Activated CD4-positive, CD25-positive, alpha-beta regulatory T cell treated with anti-CD3 and anti-CD28 coated beads, Interleukin-2, amount 50 U/mL, for 24 hours (primary cell): ENCODE measurements at regions not wholly inside any gene's neighbourhood (a gene's known extent, or its start where the extent isn't known, plus 50 kb on each side); places are given as distances from the start of the nearest gene placed in this dataset.

Experiments
- ATAC-seq, 2 donors: fragments of 150-1000 bp; cut with Tn5 transposase; one replicate each; pipeline ENCODE4 v1.10.0; 2021; ENCODE audit warnings: mild to moderate bottlenecking in 1 of 2, moderate library complexity in 1 of 2

DNA sequence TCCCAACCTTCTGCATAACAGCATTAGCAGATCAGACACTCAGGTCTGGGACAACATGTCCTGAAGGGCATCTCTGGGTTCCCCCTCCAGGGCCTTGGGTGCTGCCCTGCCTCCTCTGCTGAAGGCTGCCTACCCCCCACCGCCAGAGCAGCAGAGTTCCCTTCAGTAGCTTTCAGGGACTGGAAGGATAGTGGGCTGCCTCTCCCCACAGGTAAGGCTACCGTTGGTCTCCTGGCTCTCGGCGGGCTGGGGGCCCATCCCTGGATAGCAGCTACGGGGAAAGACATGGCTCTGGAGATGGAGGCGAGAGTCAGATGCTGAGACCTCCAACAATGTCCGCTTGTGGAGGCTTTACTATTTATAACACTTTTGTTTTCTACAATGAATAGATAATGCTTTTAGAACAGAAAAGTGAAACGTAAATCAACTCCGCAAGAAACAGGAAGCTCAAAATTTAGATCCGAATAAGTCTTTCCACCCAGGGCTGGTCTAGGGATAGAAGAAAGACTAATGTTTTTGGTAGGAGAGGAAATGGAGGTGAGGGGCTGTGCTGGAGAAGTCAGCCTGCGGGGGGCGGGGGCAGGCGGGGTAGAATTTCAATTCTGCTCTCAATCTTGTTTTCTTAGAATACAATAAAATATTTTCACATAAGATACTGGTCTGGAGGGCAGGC, 58.4 kb downstream of the ARL4C start:
- peak in 1 of 2 donors; percentile 41 for ATAC-seq

DNA sequence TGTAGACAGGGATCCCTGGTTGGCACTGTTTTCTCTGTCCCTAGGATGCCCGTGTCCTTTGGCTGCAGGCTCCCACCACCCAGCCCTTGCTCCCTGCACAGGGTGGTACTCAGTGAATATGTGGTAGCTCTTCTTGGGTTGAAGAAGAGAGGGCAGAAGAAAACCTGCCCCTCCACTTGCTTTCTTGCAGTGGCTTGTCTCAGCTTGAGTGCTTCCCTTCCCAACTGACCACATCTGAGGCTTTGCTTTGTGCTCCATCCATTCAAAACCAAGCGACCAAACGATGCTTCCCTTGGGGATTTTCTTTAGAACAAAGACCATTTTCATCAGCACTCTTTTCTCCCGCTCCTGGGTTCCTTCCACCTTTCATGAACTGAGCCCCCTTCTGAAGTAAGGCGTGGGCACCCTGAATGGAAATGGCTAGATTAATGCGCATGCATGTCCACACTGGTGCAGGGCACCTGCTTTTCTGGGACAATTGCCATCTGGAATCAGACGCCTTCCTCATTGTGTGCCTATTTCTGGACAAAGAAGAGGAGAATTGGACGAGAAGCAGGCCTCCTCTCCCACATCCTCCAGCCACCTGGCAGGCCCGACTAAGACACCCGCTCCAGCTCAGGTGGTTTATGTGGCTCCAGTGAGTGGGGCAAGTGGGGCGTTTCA, 59.1 kb downstream of the ARL4C start:
- ATAC-seq = no peak

DNA sequence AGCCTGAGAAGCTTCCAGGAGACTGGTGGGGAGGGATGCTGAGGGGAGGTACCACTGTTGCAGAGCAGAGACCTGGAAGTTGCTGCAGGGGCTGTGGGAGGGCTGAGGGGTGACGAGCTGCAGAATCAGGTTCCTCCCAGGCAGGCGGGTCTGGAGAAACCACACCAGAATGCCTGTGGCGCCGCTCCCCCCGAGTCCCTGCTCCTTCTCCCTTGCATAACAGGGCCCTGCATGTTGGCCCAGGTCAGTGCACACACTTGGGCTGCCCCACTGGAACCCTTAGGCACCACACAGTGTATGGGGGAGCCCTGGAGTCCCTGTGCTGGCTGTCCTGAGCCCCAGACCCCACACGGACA, 60.4 kb downstream of the ARL4C start:
- ATAC-seq = no peak

DNA sequence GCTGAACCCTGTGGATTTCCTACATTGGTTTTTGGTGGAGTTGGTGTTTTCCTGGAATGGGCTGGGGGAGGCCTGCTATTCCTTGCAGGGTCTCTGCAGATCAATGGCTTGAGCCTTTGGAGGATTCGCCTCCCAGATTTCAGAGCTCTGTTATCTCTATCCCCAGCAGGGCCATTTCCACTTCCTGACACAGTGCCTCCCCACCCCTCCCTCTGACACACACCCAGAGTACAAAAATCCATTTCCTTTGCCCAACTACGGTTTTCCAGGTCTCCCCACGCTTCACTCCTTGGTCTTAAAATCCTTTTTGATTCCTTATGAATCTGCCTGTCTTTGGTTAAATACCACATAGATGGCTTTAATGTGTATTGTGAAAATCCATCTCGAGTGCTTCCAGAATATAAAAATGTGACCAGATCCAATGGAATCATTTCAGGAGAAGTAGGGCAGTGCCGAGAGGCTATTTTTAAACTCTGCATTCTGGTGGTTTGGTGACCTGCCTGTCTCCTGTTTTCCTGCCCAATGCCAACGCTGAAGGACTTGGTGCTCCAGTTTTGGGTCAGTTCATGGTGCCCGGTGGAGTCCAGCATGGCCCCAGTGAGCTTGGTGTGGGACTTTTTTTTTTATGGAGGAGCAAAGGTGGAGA, 60.9 kb downstream of the ARL4C start:
- ATAC-seq = no peak

DNA sequence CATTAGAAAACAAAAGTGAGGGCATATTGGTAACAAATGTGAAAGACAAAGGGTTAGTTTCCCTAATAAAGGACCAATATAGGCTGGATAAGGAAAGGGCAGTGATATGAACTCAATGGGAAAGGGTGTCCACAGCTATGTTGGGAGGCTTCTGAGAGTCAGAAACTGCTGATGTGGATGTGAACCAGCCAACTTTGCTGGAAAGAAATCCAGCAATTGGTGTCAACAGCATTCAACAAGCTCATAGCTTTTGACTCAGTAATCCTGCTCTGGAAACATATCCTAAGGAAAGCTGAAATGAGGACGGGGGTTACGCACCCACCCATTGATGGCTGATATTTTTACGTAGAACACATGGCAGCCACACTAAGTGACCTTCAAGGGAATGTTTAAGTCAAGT, 63.7 kb downstream of the ARL4C start:
- ATAC-seq = no peak

DNA sequence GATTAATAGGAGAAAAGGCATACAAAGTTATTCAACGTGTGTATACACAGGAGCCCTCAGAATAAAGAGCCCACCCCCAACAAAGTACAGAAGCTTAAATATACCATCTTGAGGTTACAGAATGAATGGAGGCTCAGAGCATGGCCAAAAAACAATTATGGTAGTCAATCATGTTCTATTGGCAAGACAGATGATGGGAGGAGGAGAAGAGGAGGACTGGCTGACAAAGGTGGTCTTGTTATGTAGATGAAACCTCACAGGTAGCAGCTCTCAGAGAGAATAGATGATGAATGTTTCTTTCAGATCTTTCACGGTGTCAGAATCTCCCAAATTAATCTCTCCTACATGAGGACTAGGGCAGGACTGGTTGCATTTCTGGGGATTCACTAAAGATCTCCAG, 66.0 kb downstream of the ARL4C start:
- no peak for ATAC-seq

DNA sequence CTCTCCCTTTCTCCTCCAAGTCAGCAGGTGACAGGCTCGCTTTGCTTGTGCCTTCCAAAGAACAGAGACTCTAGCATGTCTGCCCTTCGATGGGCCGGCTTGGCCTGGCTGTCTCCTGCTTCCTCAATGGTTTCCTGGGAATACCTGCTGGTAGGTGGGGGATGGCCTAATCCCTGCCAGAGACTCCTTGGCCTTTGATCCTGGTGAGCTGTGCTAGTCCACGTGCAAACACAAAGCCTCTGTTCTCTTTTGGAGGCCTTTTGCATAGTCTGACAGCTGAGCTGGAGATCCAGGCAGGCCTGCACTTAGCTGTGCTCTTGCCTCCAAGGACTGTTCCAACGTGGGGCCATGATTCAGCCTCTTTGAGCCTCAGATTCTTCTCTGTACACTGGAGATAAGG, 67.6 kb downstream of the ARL4C start:
- no peak for ATAC-seq

DNA sequence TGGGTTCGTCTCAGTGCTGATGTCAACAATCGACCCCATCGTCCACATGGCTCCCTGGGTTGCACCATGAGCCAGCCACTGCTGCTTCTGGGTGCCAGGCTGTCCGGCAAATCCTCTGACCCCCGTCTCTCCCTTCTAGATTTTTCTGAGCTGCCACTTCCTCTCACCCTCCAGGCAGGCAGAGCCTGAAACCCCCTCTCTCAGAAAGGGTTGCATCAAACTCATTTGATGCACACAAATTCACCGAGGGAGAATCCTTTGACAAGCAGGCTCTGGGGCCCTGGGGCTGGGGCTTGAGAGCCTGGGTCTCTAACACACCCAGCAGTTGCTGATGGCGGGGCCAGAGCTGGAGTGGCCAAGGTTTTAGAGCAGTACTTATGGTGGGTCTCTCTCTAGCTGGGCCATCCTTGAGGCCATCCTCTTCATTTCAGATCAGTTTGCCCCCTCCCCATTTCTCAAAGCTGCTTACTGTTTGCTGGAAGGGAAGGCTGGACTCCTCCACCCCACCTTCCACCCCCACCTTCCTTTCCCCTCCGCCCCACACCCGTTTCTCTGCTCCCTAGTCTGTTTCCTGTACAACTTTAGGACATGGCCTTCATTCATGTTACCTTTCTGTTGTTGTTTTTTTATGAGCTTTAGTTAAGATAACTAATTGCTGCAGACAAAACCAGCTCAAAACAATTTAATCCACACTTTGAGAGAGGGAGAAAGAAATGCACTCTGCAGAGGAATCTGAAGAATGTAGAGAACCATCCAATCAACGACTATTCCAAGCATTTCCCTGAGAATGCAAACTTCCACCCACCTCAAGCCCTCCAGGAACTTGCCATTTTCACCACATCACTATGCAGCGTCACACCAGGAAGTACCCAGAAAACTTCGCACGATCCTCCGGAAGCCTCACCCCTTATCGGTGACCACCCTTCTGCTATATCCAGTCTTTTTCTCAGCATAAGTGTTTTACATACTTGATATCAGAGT, 69.5 kb downstream of the ARL4C start:
- ATAC-seq = no peak

DNA sequence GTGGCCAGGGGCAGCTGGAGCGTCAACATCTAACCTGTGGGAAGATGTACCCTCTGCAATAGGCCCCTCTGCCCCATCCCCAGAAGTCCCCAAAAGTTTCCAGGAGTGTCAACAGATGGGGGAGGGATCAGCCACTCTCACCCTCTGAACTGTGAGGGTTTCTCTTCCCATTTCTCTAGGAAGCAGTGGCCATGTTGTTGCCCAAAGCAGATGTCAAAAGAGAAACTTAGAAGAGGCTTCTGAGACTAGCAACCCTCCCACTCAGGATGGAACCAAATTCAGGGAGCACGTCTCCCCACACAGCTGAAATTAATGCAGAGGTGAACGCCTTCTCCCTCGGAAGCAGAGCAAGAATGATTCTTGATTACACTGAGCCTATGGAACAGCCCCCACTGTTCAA, 70.3 kb downstream of the ARL4C start:
- peak in 1 of 2 donors; percentile 5 for ATAC-seq

DNA sequence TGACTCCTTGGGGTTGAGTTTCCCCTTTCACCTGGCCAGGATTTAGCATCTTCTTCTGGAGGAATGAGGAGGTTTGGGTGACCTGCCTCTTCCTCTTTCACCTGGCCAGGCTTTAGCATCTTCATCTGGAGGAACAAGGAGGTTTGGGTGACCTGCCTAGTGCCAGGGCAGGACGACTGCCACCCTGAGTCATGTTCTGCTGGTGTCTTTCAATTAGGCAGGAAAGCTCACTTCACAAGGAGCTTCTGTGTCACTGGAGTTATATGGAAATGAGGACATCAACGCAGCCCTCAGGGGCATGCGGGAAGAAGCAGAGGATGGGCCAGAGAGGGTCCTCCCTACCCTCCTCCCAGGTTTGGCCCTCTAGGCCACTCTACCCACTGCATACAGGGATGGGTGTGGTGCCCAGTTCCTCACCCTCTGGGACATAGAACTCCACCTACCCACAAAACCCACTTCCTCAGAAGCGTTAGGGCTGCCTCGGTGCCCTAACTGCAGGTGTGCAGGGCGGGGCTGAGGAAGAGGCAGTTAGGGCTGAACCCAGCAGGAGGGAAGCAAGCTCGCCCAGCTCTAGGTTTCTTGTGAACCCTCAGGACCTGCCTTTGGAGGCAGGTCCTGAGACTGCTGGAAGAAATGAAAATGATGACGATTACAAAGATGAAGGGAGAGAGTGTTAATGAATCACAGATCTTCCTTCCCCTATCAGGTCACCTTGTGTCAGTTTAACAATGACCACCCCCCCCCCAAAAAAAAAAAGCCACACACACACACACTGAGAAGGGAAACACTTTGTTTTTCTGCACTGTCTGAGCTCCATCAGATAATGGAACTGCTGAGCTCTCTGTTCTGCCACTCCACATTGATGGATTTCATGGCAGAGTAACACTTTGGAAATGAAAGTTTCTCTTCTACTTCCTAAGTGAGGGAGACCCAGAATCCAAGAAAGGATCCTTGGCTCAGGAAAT, 71.0 kb downstream of the ARL4C start:
- peak; percentile 51 to 57 for ATAC-seq

DNA sequence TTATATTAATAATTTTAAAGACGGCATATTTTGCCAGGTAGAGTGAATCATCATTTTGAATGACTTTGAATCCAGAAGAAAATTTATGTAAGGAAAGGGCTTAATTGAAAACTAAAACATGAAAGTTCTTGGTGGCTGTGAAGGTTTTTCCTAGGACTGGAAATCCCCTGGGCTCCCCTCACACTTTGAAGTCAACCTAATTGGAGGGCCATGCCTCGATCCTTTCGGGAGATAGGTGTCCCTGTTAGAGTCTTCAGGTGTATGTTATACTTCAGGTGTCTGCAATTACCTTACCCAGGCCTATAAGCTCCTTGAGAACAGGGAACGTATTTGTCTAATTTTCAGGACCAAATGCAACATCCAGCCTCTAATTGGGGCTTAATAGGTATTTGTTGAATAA, 73.0 kb downstream of the ARL4C start:
- ATAC-seq = no peak

DNA sequence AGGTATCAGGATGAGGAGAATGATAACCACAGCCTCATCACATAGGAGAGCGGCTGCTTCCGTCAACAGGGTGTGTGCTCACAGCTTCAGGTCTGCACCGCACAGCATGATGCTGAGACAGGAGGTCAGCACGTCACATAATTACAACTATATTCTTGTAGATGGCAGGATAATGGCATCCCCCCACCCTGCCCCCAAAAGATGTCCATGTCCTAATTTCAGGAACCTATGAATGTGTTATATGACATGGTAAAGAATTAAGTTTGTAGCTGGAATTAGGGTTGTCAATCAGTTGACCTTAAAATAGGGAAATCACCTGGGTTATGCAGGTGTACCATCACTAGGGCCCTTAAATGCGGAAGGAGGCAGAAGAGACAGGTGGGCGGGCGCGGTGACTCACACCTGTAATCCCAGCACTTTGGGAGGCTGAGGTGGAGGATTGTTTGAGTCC, 73.9 kb downstream of the ARL4C start:
- ATAC-seq = peak; percentile 67 to 73

DNA sequence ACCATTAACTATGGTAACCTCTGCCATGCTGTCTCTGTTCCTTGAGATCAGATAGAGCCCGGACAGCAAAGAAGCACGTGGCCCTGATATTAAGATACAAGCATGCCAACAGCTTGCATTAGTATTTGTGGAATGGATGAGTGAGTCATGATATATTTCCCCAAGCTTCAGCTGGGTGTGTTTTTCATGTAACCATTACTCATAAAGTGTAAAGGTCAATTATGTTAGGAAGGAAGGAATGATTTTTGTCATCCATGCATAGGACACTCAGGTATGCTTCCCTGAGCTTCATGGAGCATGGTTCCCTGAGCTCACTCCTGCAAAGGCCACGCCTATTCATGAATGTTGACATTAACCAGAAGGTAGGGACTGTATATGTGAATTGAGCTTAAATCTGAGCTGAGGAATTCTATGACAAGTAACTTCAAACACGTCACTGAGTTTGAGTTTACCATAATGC, 74.6 kb downstream of the ARL4C start:
- ATAC-seq = peak; percentile 25

DNA sequence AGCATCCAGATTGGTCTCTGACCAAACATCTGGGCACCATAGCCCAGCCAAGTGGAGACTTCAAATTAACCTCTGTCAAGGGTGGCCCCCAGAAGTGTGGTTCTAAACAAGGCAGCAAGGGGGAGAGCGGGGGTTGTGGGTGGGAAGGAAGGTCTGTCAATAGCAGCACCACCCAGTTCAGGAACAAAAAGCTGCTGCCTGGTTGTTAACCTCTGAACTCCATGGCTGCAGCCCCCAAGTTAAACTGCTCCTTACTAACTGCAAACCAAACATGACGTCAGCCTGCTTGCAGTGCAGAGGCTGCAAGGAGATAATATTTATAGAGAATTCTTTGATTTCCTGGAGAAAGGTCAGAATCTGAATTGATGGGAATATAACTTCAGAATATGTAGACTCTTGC, 76.5 kb downstream of the ARL4C start:
- no peak for ATAC-seq

DNA sequence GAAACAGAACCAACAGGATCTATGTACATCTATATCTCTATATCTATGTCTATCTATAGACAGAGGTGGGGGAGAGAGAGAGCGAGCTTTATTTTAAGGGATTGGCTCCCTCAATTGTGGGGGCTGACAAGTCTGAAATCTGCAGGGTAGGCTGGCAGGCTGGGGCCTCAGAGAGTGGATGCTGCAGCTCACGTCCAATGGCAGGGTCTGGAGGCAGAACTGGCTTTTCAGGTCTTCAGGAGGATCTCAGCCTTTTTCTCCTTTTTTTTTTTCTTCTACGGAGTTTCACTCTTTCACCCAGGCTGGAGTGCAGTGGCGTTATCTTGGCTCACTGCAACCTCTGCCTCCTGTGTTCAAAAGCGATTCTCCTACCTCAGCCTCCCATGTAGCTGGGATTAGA, 77.2 kb downstream of the ARL4C start:
- no peak for ATAC-seq

DNA sequence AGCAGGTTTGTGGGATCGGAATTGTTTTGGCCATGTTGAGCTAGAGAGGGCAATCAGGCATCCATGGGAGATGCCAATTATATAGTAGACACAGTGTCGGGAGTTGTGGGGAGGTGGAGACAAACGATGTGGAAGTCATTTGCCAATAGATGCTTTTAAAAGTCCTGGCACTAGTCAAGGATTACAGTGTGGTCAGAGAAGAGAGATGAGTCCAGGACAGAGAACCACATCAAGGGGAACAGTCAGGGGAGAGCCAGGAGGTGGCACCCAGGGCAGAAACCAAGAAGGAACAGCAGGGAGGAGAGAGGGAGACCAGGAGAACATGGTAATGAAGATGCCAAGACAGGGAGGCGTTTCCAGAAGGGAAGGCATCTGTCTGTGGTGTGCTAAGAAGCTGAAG, 81.2 kb downstream of the ARL4C start:
- no peak for ATAC-seq

DNA sequence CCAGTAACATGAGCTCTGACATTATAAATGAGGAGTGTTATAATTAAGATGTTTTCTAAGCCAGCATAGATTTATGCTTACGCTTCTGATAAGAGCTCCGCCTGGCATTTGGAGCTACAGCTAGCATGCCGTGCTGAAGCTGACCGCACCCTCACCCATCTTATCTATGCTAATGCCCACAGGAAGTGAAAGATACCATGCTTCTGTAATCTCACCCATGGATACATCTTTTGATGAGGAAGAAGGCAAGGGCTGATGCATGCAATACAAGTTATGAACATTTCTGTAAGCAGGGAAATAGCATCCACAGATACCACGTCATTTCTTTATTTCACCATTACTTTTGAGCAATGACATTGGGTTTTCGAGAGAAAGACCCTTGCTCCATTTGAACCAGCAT, 82.3 kb downstream of the ARL4C start:
- ATAC-seq = peak in 1 of 2 donors; percentile 41

DNA sequence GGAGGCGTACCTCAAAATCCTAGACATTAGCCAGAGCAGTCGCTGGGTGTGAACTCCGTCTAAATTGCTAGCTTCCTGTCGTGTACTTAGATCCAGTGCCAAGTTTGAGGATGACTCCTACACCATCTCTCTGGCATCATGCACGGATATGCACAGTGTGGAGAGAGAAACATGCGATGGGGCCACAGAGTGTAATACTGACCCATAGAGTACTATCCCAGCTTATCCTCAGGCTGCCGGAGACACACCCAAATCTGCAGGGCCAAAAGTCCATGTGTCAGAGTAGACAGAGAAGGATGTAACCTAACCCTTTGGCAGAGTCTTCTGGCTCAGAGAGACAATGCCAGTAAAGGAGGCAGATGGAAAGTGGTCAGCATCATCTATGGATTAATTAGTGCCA, 84.2 kb downstream of the ARL4C start:
- ATAC-seq = no peak

DNA sequence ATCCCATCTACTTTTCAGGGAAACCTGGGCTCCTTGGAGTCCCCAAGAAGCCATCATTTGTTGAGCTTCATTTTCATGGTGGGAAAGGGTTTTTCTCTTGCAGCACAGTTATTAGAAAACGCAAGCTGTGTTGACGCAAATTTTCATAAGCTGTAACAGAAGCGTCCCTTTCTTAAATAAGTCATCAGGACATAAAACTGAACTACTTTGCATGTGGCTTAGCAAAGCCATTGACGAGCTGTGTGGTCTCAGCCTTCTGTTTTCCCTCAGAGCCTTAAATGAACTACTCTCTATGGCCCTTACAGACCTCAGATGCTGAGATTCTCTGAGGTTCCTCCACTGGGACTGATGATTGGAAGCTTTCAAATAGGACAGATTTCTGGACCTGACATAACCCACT, 85.1 kb downstream of the ARL4C start:
- ATAC-seq = no peak

DNA sequence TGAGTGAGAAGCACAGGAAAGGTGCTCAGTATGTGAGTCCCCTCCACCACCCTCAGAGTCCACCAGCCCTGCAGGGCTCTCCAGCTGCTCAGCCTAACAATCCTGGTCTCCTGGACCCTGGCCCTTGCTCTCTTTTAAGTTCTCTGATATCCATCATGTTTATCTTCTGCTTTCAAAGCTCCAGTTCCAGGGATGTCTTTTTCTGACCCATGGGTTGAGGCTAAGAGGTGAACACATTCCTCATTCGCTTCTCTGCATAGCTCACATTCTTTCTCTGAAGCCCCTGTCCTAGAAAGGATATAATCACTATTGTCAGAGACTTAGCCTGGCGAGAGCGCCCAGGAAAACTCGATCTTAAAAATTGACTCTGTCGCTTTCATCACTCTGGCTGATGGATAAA, 86.4 kb downstream of the ARL4C start:
- ATAC-seq = no peak

DNA sequence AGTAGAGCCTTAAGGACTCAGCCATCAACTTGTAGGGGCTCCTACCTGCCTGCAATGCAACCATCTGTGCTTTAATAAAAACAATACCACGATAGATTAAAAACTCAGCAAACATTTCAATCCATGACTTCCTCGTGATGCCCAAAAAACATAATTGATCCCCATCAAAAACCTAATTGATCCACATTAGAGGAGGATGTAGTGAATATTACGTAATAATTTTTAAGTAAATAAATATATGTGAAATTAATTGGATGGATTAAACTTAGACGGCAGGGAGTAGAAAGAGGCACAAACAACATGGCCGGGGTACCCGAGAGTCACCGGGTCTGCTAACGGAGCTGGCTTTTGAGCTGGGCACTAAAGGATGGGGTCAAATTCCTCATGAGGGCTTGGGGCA, 87.3 kb downstream of the ARL4C start:
- no peak for ATAC-seq

DNA sequence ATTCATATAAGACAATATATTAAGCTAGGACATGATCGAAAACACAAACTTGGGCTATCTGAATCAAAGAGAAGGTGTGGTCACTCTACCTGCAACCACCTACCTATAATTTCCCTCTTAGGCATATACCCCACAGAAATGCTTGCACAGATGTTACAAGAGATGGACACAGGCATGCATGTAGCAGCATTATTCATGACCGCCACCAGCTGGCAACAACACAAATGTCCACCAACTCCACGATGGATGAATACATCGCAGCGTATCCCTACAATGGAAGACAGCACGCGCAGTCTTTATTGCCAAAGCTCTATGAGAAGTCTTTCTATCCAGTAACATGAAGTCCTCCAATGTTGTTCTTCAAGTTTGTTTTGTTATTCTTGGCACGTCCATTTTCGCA, 90.8 kb downstream of the ARL4C start:
- ATAC-seq = no peak
